ENCODE measurements at regions not wholly inside any gene's neighbourhood (a gene's known extent, or its start where the extent isn't known, plus 50 kb on each side); places are given as distances from the start of the nearest gene placed in this dataset.

DNA sequence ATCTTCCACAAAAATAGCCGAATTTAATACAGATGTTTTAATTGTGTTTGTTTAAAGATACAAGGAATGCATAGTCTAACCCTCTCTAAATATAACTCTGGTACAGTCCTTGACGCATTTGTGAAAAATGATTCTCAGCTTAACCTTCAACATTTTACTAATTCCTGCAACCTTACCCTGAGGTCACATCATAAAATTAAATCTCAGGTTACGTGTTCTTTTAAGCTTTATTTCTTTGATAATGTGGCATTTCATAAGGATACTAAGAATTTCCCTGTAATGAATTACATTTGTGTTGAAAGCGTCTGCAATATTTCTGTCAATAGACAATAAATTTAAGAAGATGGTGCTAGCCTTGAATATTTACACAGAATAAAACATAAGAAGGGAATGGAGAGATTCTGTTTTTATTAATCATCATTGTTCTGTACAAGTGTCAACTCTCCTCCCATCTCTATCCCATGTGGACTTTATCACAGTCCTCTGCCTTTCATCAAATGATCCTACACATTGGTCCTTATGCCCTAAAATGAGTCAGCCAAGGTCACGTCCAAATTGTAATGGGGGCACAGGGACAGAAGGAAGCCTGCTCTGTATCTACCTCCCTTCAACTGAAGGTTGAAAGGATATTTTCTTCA is 769.3 kb upstream of the FLRT2 start:
- no peak for ATAC-seq
- TF ChIP-seq FOXK1 (CRISPR knock-in tag; IDR thresholded peaks at IDR 0.05): no peak
- peaks cover 12% of the 10 kb centered on the region for H3K36me3 Mint-ChIP-seq
- CTCF ChIA-PET: no interaction called here
- no peak overlapping the region for H3K4me3 Mint-ChIP-seq
- POLR2A ChIA-PET: no interaction called here
- H3K4me1 Mint-ChIP-seq: no peaks in the 10 kb centered on the region
- no peak overlapping the region for H3K27ac Mint-ChIP-seq
- H3K27me3 Mint-ChIP-seq (ENCODE audit: low read depth): no peaks in the 10 kb centered on the region
- no peak for DNase-seq (ENCODE audit: low spot score)
- peaks cover 15% of the 10 kb centered on the region for H3K9me3 Mint-ChIP-seq

DNA sequence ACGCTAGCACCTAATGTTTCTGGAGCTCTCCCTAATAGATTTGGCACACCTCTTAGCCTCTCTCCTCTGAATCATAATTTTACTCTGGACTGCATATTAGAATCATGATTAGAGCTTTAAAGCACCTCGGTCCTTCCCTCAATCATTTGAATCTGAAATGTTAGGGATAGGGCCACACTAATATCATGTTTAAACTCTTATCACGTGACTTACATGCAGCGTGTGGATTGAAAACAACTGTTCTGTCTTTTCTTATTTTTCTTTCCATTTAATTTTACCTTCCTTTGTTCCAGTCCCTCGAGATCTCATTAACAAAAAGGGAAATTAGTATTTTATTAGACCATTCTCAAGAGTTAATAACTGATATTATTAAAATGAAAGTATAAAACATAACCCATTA is 762.5 kb upstream of the FLRT2 start:
- Mint-ChIP-seq H3K36me3 (peaks cover 24% of the 10 kb centered on the region), H3K4me1 (peaks cover 4% of the 10 kb centered on the region; the same call in 1 of the 2 replicates), H3K9me3 (peaks cover 34% of the 10 kb centered on the region), H3K27me3 (ENCODE audit: low read depth) (no peaks in the 10 kb centered on the region), H3K27ac (no peak overlapping the region), H3K4me3 (no peak overlapping the region)
- ChIA-PET POLR2A (interaction anchor here (0.6 kb wide), 1 partner anchor 1513 kb away, joined by 7 read pairs; no protein-coding TSS in a partner anchor), CTCF (interaction anchor here (0.7 kb wide), 1 partner anchor 1100 kb away, joined by 3 read pairs; no protein-coding TSS in a partner anchor)
- TF ChIP-seq FOXP4 (CRISPR knock-in tag; IDR thresholded peaks at IDR 0.05): no peak
- TF ChIP-seq ZMAT4 (CRISPR knock-in tag; IDR thresholded peaks at IDR 0.05): no peak
- DNase-seq (ENCODE audit: low spot score) (no peak), ATAC-seq (no peak)

GRCh38 chr14:84770030-84770429 is 759.9 kb upstream of the FLRT2 start:
- DNase-seq (ENCODE audit: low spot score): no peak
- H3K4me1 Mint-ChIP-seq: peaks cover 4% of the 10 kb centered on the region; the same call in 1 of the 2 replicates
- no peak for ATAC-seq
- no peak overlapping the region for H3K27ac Mint-ChIP-seq
- H3K27me3 Mint-ChIP-seq (ENCODE audit: low read depth): no peaks in the 10 kb centered on the region
- ChIA-PET POLR2A (no interaction called here), CTCF (no interaction called here)
- H3K4me3 Mint-ChIP-seq: no peak overlapping the region
- H3K9me3 Mint-ChIP-seq: peaks cover 37% of the 10 kb centered on the region
- TF ChIP-seq SP1 (CRISPR knock-in tag; conservative IDR thresholded peaks at IDR 0.05) (no peak), ATF1 (CRISPR knock-in tag; IDR thresholded peaks at IDR 0.05) (no peak), ATF3 (CRISPR knock-in tag; conservative IDR thresholded peaks at IDR 0.05) (no peak), ZMAT4 (CRISPR knock-in tag; IDR thresholded peaks at IDR 0.05) (no peak), JAZF1 (CRISPR knock-in tag; IDR thresholded peaks at IDR 0.05) (no peak), MXD4 (CRISPR knock-in tag; IDR thresholded peaks at IDR 0.05; ENCODE audit: borderline replicate concordance) (no peak), ZBTB43 (CRISPR knock-in tag; IDR thresholded peaks at IDR 0.05) (no peak)
- TF ChIP-seq, protein P1, sequence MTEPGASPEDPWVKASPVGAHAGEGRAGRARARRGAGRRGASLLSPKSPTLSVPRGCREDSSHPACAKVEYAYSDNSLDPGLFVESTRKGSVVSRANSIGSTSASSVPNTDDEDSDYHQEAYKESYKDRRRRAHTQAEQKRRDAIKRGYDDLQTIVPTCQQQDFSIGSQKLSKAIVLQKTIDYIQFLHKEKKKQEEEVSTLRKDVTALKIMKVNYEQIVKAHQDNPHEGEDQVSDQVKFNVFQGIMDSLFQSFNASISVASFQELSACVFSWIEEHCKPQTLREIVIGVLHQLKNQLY (CRISPR knock-in tag; IDR thresholded peaks at IDR 0.05): no peak
- H3K36me3 Mint-ChIP-seq: peaks cover 13% of the 10 kb centered on the region

DNA sequence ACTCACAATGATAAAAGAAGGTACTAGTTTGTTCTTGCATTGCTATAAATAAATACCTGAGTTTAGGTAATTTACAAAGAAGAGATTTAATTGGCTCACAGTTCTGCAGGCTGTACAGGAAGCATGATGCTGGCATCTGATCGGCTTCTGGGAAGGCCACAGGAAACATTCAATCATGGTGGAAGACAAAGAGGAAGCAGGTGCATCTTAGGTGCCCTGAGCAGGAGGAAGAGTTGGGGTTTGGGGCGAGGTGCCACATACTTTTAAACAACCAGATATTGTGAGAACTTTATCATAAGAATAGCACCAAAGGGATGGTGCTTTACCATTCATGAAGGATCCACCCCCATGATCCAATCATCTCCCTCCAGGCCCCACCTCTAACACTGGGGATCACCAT is 752.6 kb upstream of the FLRT2 start:
- DNase-seq (ENCODE audit: low spot score) (no peak), ATAC-seq (no peak)
- Mint-ChIP-seq H3K4me3 (no peak overlapping the region), H3K36me3 (no peaks in the 10 kb centered on the region), H3K9me3 (peaks cover 16% of the 10 kb centered on the region), H3K4me1 (no peaks in the 10 kb centered on the region), H3K27ac (no peak overlapping the region), H3K27me3 (ENCODE audit: low read depth) (no peaks in the 10 kb centered on the region)
- ChIA-PET POLR2A (no interaction called here), CTCF (no interaction called here)
- TF ChIP-seq ZNF263 (CRISPR knock-in tag; IDR thresholded peaks at IDR 0.05; ENCODE audit: low read depth) (no peak), E2F5 (CRISPR knock-in tag; IDR thresholded peaks at IDR 0.05) (no peak), IRF2 (CRISPR knock-in tag; IDR thresholded peaks at IDR 0.05; ENCODE audit: borderline replicate concordance, low read depth) (no peak), CBFB (CRISPR knock-in tag; IDR thresholded peaks at IDR 0.05; ENCODE audit: low read depth) (no peak), NFE2L1 (CRISPR knock-in tag; IDR thresholded peaks at IDR 0.05) (no peak), ZNF423 (CRISPR knock-in tag; IDR thresholded peaks at IDR 0.05) (no peak), ESRRA (CRISPR knock-in tag; IDR thresholded peaks at IDR 0.05; ENCODE audit: borderline replicate concordance) (no peak), ZBTB21 (CRISPR knock-in tag; IDR thresholded peaks at IDR 0.05; ENCODE audit: borderline replicate concordance) (no peak)
- TF ChIP-seq, protein P2, sequence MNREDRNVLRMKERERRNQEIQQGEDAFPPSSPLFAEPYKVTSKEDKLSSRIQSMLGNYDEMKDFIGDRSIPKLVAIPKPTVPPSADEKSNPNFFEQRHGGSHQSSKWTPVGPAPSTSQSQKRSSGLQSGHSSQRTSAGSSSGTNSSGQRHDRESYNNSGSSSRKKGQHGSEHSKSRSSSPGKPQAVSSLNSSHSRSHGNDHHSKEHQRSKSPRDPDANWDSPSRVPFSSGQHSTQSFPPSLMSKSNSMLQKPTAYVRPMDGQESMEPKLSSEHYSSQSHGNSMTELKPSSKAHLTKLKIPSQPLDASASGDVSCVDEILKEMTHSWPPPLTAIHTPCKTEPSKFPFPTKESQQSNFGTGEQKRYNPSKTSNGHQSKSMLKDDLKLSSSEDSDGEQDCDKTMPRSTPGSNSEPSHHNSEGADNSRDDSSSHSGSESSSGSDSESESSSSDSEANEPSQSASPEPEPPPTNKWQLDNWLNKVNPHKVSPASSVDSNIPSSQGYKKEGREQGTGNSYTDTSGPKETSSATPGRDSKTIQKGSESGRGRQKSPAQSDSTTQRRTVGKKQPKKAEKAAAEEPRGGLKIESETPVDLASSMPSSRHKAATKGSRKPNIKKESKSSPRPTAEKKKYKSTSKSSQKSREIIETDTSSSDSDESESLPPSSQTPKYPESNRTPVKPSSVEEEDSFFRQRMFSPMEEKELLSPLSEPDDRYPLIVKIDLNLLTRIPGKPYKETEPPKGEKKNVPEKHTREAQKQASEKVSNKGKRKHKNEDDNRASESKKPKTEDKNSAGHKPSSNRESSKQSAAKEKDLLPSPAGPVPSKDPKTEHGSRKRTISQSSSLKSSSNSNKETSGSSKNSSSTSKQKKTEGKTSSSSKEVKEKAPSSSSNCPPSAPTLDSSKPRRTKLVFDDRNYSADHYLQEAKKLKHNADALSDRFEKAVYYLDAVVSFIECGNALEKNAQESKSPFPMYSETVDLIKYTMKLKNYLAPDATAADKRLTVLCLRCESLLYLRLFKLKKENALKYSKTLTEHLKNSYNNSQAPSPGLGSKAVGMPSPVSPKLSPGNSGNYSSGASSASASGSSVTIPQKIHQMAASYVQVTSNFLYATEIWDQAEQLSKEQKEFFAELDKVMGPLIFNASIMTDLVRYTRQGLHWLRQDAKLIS (CRISPR knock-in tag; IDR thresholded peaks at IDR 0.05; ENCODE audit: borderline replicate concordance): no peak

All from WTC11 (cell line).